ENCODE measurements at regions not wholly inside any gene's neighbourhood (a gene's known extent, or its start where the extent isn't known, plus 50 kb on each side); places are given as distances from the start of the nearest gene placed in this dataset.

DNA sequence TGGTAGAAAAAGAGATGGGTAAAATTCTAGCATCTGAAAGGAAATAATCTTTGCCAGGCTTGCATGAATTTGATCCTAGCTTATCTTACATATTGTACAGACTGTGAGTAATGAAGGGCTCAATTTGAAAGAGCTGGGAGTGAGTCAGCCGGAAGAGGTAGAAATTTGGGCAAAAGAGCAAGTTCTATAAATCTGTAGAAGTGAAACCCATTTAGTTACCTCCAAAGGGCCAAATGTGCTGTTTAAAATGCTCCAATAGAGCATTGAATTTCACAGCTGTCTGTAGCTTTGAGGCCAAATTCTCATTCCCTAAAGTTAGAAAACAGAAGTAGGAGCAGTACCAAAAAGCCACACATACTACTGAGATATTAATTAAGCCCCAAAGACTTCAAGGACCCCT lies 466.1 kb downstream of the BTBD3 start:
- TF ChIP-seq POLR2AphosphoS5 (IDR thresholded peaks at IDR 0.05; ENCODE audit: low read depth, low read length) (no peak), POLR2A (IDR thresholded peaks at IDR 0.05; ENCODE audit: low read depth, low read length) (no peak), TAF1 (IDR thresholded peaks at IDR 0.05; ENCODE audit: low read depth, low read length) (no peak), POU2F2 (IDR thresholded peaks at IDR 0.05; ENCODE audit: low read depth, low read length) (no peak), SPI1 (IDR thresholded peaks at IDR 0.05; ENCODE audit: low read depth, low read length) (no peak), PAX5 (IDR thresholded peaks at IDR 0.05; ENCODE audit: insufficient read depth, low read length, severe bottlenecking) (no peak)
- no peak for DNase-seq (ENCODE audit: insufficient read length, low spot score)
- FAIRE-seq, result no peak

DNA sequence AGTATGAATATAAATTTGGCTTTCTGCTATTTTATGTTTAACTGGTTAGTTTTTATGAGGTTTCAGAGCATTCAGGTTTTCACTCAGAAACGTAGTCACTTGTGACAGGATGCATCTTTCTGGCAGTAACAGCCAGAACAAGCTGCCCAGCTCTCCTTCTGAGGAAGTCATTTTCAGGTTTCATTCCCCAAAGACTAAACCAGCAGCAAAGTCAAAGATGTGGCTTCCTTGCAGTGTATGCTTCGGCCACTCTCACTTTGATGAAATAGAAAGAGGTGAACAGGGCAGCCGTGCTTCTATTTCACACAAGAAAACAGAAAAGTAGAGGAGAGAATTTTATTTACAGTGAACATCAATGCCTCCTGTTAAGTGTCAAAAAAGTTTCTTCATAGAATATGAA lies 469.1 kb downstream of the BTBD3 start:
- FAIRE-seq (no peak), DNase-seq (ENCODE audit: insufficient read length, low spot score) (no peak)
- no peak for TF ChIP-seq POLR2A (IDR thresholded peaks at IDR 0.05; ENCODE audit: low read depth, low read length)

DNA sequence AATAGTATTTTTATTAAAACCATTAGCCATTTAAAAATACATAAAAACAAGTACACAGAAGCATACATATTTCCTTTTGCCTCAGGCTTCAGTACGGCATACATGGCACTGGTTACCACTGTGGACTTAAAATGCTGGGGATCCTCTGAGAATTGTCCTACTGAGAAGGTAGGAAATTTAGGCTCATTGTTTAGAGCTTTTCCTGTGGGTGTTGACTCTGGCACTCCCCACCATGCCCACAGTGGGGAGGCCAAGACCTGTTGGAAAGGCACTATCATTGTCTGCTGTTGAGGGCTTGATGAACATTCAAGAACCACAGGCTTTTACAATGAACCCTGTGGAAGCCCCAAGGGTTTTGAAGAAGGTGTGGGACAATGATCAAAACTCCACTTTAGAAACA lies 473.4 kb downstream of the BTBD3 start:
- no peak for FAIRE-seq
- TF ChIP-seq POLR2A (IDR thresholded peaks at IDR 0.05; ENCODE audit: low read depth, low read length) (no peak), POLR2AphosphoS5 (IDR thresholded peaks at IDR 0.05; ENCODE audit: low read depth, low read length) (no peak), SPI1 (IDR thresholded peaks at IDR 0.05; ENCODE audit: low read depth, low read length) (no peak), TAF1 (IDR thresholded peaks at IDR 0.05; ENCODE audit: low read depth, low read length) (no peak), PAX5 (IDR thresholded peaks at IDR 0.05; ENCODE audit: insufficient read depth, low read length, severe bottlenecking) (no peak), POU2F2 (IDR thresholded peaks at IDR 0.05; ENCODE audit: low read depth, low read length) (no peak)
- DNase-seq (ENCODE audit: insufficient read length, low spot score), result no peak

DNA sequence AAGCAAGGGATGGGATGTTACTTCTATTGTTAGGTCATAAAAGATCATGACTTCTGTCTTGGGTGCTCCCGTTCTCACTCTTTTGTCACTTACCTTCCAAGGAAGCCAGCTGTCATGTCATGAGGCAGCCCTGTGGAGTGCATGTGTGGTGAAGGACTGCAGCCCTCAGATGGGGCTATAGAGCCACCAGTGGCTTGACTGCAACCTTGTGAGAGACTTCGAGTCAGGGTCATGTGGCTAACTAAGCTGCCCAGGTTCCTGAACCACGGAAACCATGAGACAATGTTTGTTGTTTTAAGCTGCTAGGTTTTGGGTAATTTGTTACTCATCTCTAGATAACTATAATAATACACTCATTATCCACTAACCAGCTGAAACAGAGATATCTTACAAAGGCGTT lies 477.1 kb downstream of the BTBD3 start:
- DNase-seq (ENCODE audit: insufficient read length, low spot score), result no peak
- no peak for FAIRE-seq
- no peak for TF ChIP-seq SPI1 (IDR thresholded peaks at IDR 0.05; ENCODE audit: low read depth, low read length)

DNA sequence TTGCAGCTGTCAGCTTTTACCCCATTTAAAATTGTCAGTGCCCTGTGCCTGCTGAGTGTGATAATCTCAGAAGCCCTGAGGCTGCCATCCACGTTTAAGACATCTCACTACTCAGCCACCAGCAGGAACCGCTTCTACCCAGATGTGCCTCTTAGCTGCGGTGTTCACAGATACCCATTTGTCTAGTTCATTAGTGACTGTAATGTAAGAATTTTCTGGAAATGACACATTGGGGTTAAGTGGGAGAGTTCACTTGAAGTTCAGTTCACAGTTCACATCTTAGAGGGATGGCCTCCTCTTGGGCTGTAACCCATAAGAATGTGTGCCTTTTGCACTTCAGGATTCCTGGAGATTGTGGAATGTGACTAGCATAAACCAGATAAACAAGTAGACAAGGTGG lies 477.7 kb downstream of the BTBD3 start:
- FAIRE-seq (no peak), DNase-seq (ENCODE audit: insufficient read length, low spot score) (no peak)

DNA sequence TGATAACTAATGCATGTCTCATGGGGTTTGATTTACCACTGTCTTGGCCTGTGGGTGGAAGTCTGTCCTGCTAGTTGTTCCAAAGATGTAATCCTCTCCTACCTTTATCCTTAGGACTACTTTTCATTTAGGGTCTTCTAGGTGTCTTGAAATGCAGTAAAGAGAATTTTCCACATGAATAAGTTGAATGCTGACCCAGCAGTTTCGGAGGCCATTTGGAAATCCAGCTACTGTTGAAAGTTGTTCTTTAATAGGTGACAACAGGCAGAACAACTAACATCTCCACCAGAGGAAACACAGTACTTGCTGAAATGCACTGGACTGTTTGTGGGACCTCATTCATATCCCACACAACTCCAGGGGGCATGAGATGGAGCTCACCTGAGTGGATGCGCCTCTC lies 478.1 kb downstream of the BTBD3 start:
- DNase-seq (ENCODE audit: insufficient read length, low spot score), result no peak
- FAIRE-seq, result no peak
- TF ChIP-seq PAX5 (IDR thresholded peaks at IDR 0.05; ENCODE audit: insufficient read depth, low read length, severe bottlenecking) (no peak), POLR2AphosphoS5 (IDR thresholded peaks at IDR 0.05; ENCODE audit: low read depth, low read length) (no peak), SPI1 (IDR thresholded peaks at IDR 0.05; ENCODE audit: low read depth, low read length) (no peak)

More for the DNA sequence above, 477.7 kb downstream of the BTBD3 start:
- no peak for TF ChIP-seq SPI1 (IDR thresholded peaks at IDR 0.05; ENCODE audit: low read depth, low read length)
- no peak for TF ChIP-seq POLR2AphosphoS5 (IDR thresholded peaks at IDR 0.05; ENCODE audit: low read depth, low read length)
- no peak for TF ChIP-seq POU2F2 (IDR thresholded peaks at IDR 0.05; ENCODE audit: low read depth, low read length)
- TF ChIP-seq PAX5 (IDR thresholded peaks at IDR 0.05; ENCODE audit: insufficient read depth, low read length, severe bottlenecking), result no peak
- no peak for TF ChIP-seq POLR2A (IDR thresholded peaks at IDR 0.05; ENCODE audit: low read depth, low read length)
- TF ChIP-seq TAF1 (IDR thresholded peaks at IDR 0.05; ENCODE audit: low read depth, low read length), result no peak

DNA sequence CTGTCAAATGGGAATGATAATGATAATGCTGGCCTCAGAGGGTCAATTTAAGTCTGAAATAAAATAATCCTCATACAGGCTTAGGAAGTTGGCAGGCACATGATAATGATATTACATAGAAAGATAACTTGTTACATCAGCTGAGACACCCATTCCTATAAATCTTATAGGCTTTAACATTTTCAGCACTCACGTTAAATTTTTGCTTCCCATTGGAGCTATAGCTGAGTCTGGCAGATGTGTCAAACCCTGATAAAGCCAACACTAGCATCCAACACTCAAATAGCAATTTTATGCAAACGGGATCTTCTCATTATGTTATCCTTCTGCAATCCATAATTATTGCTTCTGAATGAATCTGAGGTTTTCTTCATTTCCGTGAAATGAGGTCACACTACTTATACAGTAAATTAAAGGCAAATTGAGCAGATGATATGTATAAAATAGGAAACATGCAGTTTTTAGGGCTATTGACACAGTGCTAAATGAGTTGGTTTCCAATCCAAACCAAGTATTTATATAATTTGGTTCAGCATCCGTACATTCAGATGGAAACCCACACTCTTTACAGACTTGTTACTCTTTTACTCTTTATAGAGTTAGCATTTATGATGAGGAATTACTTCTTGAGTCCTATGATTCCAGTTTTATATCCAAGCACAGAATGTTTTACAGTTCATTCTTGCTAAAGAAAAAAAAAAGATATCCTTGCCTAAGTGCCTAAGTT lies 481.6 kb downstream of the BTBD3 start:
- TF ChIP-seq TAF1 (IDR thresholded peaks at IDR 0.05; ENCODE audit: low read depth, low read length) (no peak), PAX5 (IDR thresholded peaks at IDR 0.05; ENCODE audit: insufficient read depth, low read length, severe bottlenecking) (no peak), SPI1 (IDR thresholded peaks at IDR 0.05; ENCODE audit: low read depth, low read length) (no peak), POLR2AphosphoS5 (IDR thresholded peaks at IDR 0.05; ENCODE audit: low read depth, low read length) (no peak), POU2F2 (IDR thresholded peaks at IDR 0.05; ENCODE audit: low read depth, low read length) (no peak), POLR2A (IDR thresholded peaks at IDR 0.05; ENCODE audit: low read depth, low read length) (no peak)
- FAIRE-seq, result no peak
- no peak for DNase-seq (ENCODE audit: insufficient read length, low spot score)

DNA sequence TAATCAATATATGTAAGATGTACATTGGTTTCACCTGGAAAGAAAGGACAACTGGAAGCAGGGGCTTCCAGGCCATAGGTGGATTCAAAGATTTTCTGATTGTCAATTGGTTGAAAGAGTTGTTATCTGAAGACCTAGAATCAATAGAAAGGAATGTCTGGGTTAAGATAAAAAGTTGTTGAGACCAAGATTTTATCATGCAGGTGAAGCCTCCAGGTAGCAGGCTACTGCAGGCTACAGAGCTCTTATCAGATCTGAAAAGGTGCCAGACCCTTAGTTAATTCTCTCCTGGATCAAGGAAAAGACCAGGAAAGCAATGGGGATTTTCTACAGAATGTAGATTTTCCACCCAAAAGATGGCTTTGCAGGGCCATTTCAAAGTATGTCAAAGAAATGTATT lies 487.2 kb downstream of the BTBD3 start:
- no peak for DNase-seq (ENCODE audit: insufficient read length, low spot score)
- no peak for TF ChIP-seq TAF1 (IDR thresholded peaks at IDR 0.05; ENCODE audit: low read depth, low read length)
- no peak for TF ChIP-seq SPI1 (IDR thresholded peaks at IDR 0.05; ENCODE audit: low read depth, low read length)
- TF ChIP-seq PAX5 (IDR thresholded peaks at IDR 0.05; ENCODE audit: insufficient read depth, low read length, severe bottlenecking), result no peak
- no peak for TF ChIP-seq POU2F2 (IDR thresholded peaks at IDR 0.05; ENCODE audit: low read depth, low read length)
- no peak for TF ChIP-seq POLR2A (IDR thresholded peaks at IDR 0.05; ENCODE audit: low read depth, low read length)
- TF ChIP-seq POLR2AphosphoS5 (IDR thresholded peaks at IDR 0.05; ENCODE audit: low read depth, low read length), result no peak
- FAIRE-seq, result no peak

DNA sequence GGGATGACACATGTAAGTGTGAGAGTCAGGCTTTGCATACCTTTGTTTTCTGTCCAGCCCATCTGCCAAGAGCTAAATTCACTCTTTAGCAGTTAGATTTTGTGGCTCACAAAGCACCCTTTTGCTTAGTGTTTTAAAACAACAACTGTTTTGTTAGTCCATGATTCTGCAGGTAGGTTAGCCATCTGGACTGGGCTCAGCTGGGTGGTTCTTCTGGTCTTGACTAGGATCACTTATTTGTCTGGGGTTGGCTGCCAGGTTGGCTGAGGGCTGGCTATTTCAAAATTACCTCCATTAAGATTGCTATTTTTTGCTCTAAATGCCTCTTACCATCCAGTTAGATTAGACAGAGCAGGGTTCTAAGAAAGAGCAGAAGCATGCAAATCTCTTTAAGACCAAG lies 489.3 kb downstream of the BTBD3 start:
- FAIRE-seq, result no peak
- DNase-seq (ENCODE audit: insufficient read length, low spot score), result no peak
- no peak for TF ChIP-seq PAX5 (IDR thresholded peaks at IDR 0.05; ENCODE audit: insufficient read depth, low read length, severe bottlenecking)
- no peak for TF ChIP-seq SPI1 (IDR thresholded peaks at IDR 0.05; ENCODE audit: low read depth, low read length)
- TF ChIP-seq TAF1 (IDR thresholded peaks at IDR 0.05; ENCODE audit: low read depth, low read length), result no peak
- no peak for TF ChIP-seq POLR2A (IDR thresholded peaks at IDR 0.05; ENCODE audit: low read depth, low read length)
- TF ChIP-seq POU2F2 (IDR thresholded peaks at IDR 0.05; ENCODE audit: low read depth, low read length), result no peak
- no peak for TF ChIP-seq POLR2AphosphoS5 (IDR thresholded peaks at IDR 0.05; ENCODE audit: low read depth, low read length)

DNA sequence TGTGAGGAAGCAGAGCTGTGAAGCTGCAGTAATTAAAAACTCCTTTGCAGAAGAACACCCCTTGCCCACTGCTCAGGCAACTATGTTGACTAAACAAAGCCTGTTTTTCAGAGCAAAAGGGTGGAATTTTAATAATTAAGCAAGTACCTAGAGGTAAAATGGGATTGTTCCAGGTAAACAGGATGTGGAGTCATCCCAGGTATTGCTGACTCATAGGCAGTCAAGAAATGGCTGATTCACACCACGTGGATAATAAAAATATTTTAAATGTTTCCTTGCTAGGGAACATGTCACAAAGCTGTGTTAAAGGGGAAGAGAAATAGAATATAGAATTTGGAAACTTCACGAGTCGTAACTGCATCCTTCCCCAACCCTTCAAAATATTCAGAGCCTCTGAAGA lies 491.8 kb downstream of the BTBD3 start:
- no peak for TF ChIP-seq POLR2A (IDR thresholded peaks at IDR 0.05; ENCODE audit: low read depth, low read length)
- TF ChIP-seq TAF1 (IDR thresholded peaks at IDR 0.05; ENCODE audit: low read depth, low read length), result no peak
- TF ChIP-seq SPI1 (IDR thresholded peaks at IDR 0.05; ENCODE audit: low read depth, low read length), result no peak
- TF ChIP-seq POU2F2 (IDR thresholded peaks at IDR 0.05; ENCODE audit: low read depth, low read length), result no peak
- TF ChIP-seq PAX5 (IDR thresholded peaks at IDR 0.05; ENCODE audit: insufficient read depth, low read length, severe bottlenecking), result no peak
- TF ChIP-seq POLR2AphosphoS5 (IDR thresholded peaks at IDR 0.05; ENCODE audit: low read depth, low read length), result no peak
- FAIRE-seq (no peak), DNase-seq (ENCODE audit: insufficient read length, low spot score) (no peak)

Data from GM12891 (cell line).